Pancreas (tissue), 10 donors: ENCODE measurements at regions not wholly inside any gene's neighbourhood (a gene's known extent, or its start where the extent isn't known, plus 50 kb on each side); places are given as distances from the start of the nearest gene placed in this dataset.

Experiments
- ATAC-seq, 4 donors: fragments of 200-7000 bp; cut with Tn5 transposase; one replicate each; pipeline versions ENCODE4 v1.8.0 to v1.9.1; 2020; ENCODE audit warnings: mild to moderate bottlenecking in 4 of 4, moderate library complexity in 4 of 4
- DNase-seq, 6 donors: peaks; one replicate each; pipeline ENCODE4 v3.0.0-alpha.2; 2020
- FAIRE-seq: peaks from 2 replicates; lab custom pipeline; 2012; peaks lifted over from hg19 to GRCh38; lab: Jason Lieb, UNC
- H3K27ac ChIP-seq, 4 donors: fragments of 200-600 bp; sonication (generic); 1 replicate in 3 of 4; 2 replicates in 1 of 4; pipeline versions ENCODE4 v1.5.0 to v1.8.0; 2020
- H3K27me3 ChIP-seq, 4 donors: fragments of 200-600 bp; one replicate each; pipeline ENCODE4 v1.8.0; 2021
- H3K36me3 ChIP-seq, 3 donors: fragments of 200-600 bp; sonication (generic) in 1 of 3; one replicate each; pipeline versions ENCODE4 v1.5.0 to v1.8.0; 2020 to 2021
- H3K4me1 ChIP-seq, 3 donors: fragments of 200-600 bp; one replicate each; pipeline ENCODE4 v1.8.0; 2021
- H3K4me3 ChIP-seq, 4 donors: fragments of 200-600 bp; sonication (generic) in 2 of 4; one replicate each; pipeline versions ENCODE4 v1.5.0 to v1.8.0; 2020 to 2021
- H3K9me3 ChIP-seq, 4 donors: fragments of 200-600 bp; one replicate each; pipeline ENCODE4 v1.8.0; 2021
- WGBS, 2 donors: extraction: QIAGEN DNeasy Blood & Tissue Kit; methylation state at CpG; one replicate each; pipeline ENCODE4 v1.1.7; 2013; 5-methylcytosine and 5-hydroxymethylcytosine counted together
- intact Hi-C, 3 donors: fragments of 100-400 bp; cut with DNase I; formaldehyde crosslinking; loops; one replicate each; pipeline versions ENCODE4 v1.11.1 to v1.14.2; 2022
- TF ChIP-seq, protein P1 (sequence below), 4 donors: fragments of 200-600 bp; sonication (generic) in 3 of 4; IDR thresholded peaks; one replicate each; pipeline versions ENCODE4 v1.5.0 to v1.8.0; 2021; ENCODE audit warnings: antibody characterized with exemption in 4 of 4
- donor health status: healthy with polysubstance abuse.
- donor health status: DM: no; HTN: no; CAD: no; lungs with moderate emphysema.
- donor health status: DM: no; HTN: no; CAD: no.
- donor health status: control.
- donor health status: control.
- donor health status: Bipolar disorder and iron deficiency.
- donor health status: DM: yes; HTN: yes; CAD: no.
- donor health status: DM: no; HTN: no; CAD: no.
- donor health status: DM: no; HTN: no; CAD: no.
- donor health status: DM: yes; HTN: yes; CAD: no.

GRCh38 chr12:94815450-94815849, 165.1 kb upstream of the TMCC3 start:
- H3K4me1 ChIP-seq, result no peaks in the 10 kb centered on the region
- 72 to 73% methylated on average over 2 of the region's 2 CpGs for WGBS, 2 donors
- H3K27me3 ChIP-seq, result no peaks in the 10 kb centered on the region
- ATAC-seq (no peak), DNase-seq (no peak), FAIRE-seq (no peak)
- no peak overlapping the region for H3K27ac ChIP-seq
- TF ChIP-seq, protein P1, sequence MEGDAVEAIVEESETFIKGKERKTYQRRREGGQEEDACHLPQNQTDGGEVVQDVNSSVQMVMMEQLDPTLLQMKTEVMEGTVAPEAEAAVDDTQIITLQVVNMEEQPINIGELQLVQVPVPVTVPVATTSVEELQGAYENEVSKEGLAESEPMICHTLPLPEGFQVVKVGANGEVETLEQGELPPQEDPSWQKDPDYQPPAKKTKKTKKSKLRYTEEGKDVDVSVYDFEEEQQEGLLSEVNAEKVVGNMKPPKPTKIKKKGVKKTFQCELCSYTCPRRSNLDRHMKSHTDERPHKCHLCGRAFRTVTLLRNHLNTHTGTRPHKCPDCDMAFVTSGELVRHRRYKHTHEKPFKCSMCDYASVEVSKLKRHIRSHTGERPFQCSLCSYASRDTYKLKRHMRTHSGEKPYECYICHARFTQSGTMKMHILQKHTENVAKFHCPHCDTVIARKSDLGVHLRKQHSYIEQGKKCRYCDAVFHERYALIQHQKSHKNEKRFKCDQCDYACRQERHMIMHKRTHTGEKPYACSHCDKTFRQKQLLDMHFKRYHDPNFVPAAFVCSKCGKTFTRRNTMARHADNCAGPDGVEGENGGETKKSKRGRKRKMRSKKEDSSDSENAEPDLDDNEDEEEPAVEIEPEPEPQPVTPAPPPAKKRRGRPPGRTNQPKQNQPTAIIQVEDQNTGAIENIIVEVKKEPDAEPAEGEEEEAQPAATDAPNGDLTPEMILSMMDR (IDR thresholded peaks at IDR 0.05), result no peak
- no peak overlapping the region for H3K4me3 ChIP-seq
- no peaks in the 10 kb centered on the region for H3K9me3 ChIP-seq
- intact Hi-C loops, result no loop called here
- H3K36me3 ChIP-seq, result no peaks in the 10 kb centered on the region

GRCh38 chr12:94813314-94813713, 163.0 kb upstream of the TMCC3 start:
- FAIRE-seq, result no peak
- TF ChIP-seq, protein P1 (IDR thresholded peaks at IDR 0.05), result no peak
- intact Hi-C loops, result no loop called here
- Histone ChIP-seq H3K4me3 (no peak overlapping the region), H3K27ac (no peak overlapping the region), H3K36me3 (no peaks in the 10 kb centered on the region), H3K4me1 (no peaks in the 10 kb centered on the region), H3K9me3 (no peaks in the 10 kb centered on the region), H3K27me3 (no peaks in the 10 kb centered on the region)
- ATAC-seq, result no peak
- DNase-seq, result no peak
- WGBS, 2 donors, result 26 to 35% methylated on average over 2 of the region's 2 CpGs

- no peaks in the 10 kb centered on the region for H3K9me3 ChIP-seq
- no peak for FAIRE-seq
- no peaks in the 10 kb centered on the region for H3K4me1 ChIP-seq
Observed at GRCh38 chr12:94812345-94812744, 162.0 kb upstream of the TMCC3 start.

GRCh38 chr12:94811611-94812010, 161.3 kb upstream of the TMCC3 start:
- intact Hi-C loops, result no loop called here
- Histone ChIP-seq H3K27me3 (no peaks in the 10 kb centered on the region), H3K9me3 (no peaks in the 10 kb centered on the region), H3K27ac (no peak overlapping the region), H3K4me1 (no peaks in the 10 kb centered on the region), H3K4me3 (no peak overlapping the region), H3K36me3 (no peaks in the 10 kb centered on the region)
- TF ChIP-seq, protein P1 (IDR thresholded peaks at IDR 0.05), result no peak
- DNase-seq (no peak), ATAC-seq (no peak), FAIRE-seq (no peak)

More at GRCh38 chr12:94812345-94812744, 162.0 kb upstream of the TMCC3 start:
- Histone ChIP-seq H3K27ac (no peak overlapping the region), H3K36me3 (no peaks in the 10 kb centered on the region), H3K27me3 (no peaks in the 10 kb centered on the region), H3K4me3 (no peak overlapping the region)
- TF ChIP-seq, protein P1 (IDR thresholded peaks at IDR 0.05), result no peak
- WGBS, 2 donors, result 77 to 83% methylated on average over 2 of the region's 2 CpGs
- peak in 1 of 4 donors; percentile 11 for ATAC-seq
- DNase-seq, result no peak
- intact Hi-C loops, result no loop called here

DNA sequence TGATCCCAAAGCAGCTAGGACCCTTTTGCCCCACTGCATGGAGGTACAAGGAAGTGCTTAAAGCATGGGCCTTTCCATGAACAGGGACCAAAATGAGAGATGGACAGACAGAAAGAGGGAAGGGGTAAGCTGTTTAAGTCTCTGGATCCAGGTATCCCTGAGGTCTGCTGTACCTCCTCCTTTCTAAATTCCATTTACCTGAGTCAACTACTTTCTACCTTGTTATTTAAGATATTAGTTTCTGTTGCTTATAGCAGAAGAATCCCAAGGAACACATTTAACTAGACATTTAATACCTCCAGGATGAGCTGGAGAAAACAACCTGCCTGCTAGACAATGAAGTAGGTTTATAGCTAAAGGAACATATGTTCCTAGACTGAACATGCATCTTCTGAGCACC, 157.6 kb upstream of the TMCC3 start:
- Histone ChIP-seq H3K4me1 (no peaks in the 10 kb centered on the region), H3K27me3 (no peaks in the 10 kb centered on the region), H3K27ac (no peak overlapping the region), H3K36me3 (no peaks in the 10 kb centered on the region), H3K9me3 (no peaks in the 10 kb centered on the region), H3K4me3 (no peak overlapping the region)
- intact Hi-C loops, result no loop called here
- ATAC-seq (no peak), FAIRE-seq (no peak), DNase-seq (no peak)
- TF ChIP-seq, protein P1 (IDR thresholded peaks at IDR 0.05), result no peak
